ENCODE measurements at regions not wholly inside any gene's neighbourhood (a gene's known extent, or its start where the extent isn't known, plus 50 kb on each side); places are given as distances from the start of the nearest gene placed in this dataset.

GRCh38 chrX:95332530-95332929 lies 1352.1 kb upstream of the DIAPH2 start:
- no peak for DNase-seq (ENCODE audit: low read depth)
- TF ChIP-seq, protein P1, sequence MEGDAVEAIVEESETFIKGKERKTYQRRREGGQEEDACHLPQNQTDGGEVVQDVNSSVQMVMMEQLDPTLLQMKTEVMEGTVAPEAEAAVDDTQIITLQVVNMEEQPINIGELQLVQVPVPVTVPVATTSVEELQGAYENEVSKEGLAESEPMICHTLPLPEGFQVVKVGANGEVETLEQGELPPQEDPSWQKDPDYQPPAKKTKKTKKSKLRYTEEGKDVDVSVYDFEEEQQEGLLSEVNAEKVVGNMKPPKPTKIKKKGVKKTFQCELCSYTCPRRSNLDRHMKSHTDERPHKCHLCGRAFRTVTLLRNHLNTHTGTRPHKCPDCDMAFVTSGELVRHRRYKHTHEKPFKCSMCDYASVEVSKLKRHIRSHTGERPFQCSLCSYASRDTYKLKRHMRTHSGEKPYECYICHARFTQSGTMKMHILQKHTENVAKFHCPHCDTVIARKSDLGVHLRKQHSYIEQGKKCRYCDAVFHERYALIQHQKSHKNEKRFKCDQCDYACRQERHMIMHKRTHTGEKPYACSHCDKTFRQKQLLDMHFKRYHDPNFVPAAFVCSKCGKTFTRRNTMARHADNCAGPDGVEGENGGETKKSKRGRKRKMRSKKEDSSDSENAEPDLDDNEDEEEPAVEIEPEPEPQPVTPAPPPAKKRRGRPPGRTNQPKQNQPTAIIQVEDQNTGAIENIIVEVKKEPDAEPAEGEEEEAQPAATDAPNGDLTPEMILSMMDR (IDR thresholded peaks at IDR 0.05; ENCODE audit: control insufficient read depth, insufficient read depth, low read depth, low read length, missing control alignments) = no peak
- H3K4me3 ChIP-seq (ENCODE audit: control insufficient read depth, low read depth, low read length) = no peak overlapping the region

GRCh38 chrX:95346856-95347255 lies 1337.8 kb upstream of the DIAPH2 start:
- no peak overlapping the region for H3K4me3 ChIP-seq (ENCODE audit: control insufficient read depth, low read depth, low read length)
- no peak for DNase-seq (ENCODE audit: low read depth)
- TF ChIP-seq, protein P1 (IDR thresholded peaks at IDR 0.05; ENCODE audit: control insufficient read depth, insufficient read depth, low read depth, low read length, missing control alignments) = no peak

DNA sequence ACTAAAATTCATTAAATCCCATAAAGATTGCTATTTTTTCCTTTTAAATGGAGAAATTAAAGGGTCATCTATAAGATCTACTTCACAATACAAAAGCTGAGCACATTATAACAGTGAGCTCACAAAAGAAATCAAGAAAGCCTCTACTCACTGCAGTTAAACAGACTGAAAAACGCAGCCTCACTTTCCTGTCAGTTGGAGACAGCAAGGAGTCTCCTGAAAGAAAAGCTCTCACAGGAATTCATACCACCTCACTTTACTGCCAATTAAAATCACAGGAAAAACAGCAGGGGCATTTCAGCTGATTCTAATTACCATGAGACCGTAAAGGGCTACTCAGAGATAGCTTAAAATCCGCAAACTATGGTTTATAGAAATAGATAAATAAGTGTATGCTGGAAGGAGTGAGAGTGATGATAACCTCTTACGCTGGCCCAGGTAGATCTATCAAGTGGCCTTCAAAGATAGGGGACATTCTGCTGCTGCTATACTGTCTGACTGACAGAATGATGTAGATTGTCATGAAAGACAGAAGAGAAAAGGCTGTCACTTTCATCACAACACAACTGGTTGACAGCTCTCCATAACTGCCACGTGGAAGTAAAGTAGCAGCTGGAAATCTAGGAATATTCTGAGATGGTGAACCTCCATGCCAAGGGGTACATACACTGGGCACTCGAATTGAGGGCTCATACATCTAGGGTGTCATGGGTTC lies 1333.7 kb upstream of the DIAPH2 start:
- no peak for DNase-seq (ENCODE audit: low read depth)

DNA sequence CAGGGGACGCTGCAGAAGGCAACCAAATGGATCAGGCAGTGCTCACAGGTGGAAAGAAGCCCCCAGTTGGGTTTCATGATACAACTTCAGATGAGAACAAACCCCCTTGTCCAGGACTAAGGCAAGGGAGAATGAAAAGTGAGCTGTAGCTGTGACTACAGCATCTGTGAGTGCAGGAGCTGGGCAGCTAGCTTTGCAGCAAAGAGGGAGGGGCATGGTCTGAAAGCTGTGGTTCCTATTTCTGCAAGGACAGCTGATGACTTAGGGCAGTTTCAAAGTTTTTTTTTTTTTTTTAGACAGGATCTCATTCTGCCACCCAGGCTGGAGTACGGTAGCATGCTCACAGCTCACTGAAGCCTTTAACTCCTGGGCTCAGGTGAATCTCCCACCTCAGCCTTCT lies 1317.4 kb upstream of the DIAPH2 start:
- no peak for DNase-seq (ENCODE audit: low read depth)
- no peak overlapping the region for H3K4me3 ChIP-seq (ENCODE audit: control insufficient read depth, low read depth, low read length)
- TF ChIP-seq, protein P1 (IDR thresholded peaks at IDR 0.05; ENCODE audit: control insufficient read depth, insufficient read depth, low read depth, low read length, missing control alignments) = no peak

More for the DNA sequence above, 1333.7 kb upstream of the DIAPH2 start:
- TF ChIP-seq, protein P1 (IDR thresholded peaks at IDR 0.05; ENCODE audit: control insufficient read depth, insufficient read depth, low read depth, low read length, missing control alignments) = no peak
- H3K4me3 ChIP-seq (ENCODE audit: control insufficient read depth, low read depth, low read length) = no peak overlapping the region

GRCh38 chrX:95382799-95383198 lies 1301.8 kb upstream of the DIAPH2 start:
- TF ChIP-seq, protein P1 (IDR thresholded peaks at IDR 0.05; ENCODE audit: control insufficient read depth, insufficient read depth, low read depth, low read length, missing control alignments) = no peak
- H3K4me3 ChIP-seq (ENCODE audit: control insufficient read depth, low read depth, low read length) = no peak overlapping the region
- DNase-seq (ENCODE audit: low read depth) = no peak

GRCh38 chrX:95383778-95384177 lies 1300.9 kb upstream of the DIAPH2 start:
- TF ChIP-seq, protein P1 (IDR thresholded peaks at IDR 0.05; ENCODE audit: control insufficient read depth, insufficient read depth, low read depth, low read length, missing control alignments) = no peak
- DNase-seq (ENCODE audit: low read depth) = no peak
- H3K4me3 ChIP-seq (ENCODE audit: control insufficient read depth, low read depth, low read length) = no peak overlapping the region
